HG03521 (cell line): ENCODE measurements at regions not wholly inside any gene's neighbourhood (a gene's known extent, or its start where the extent isn't known, plus 50 kb on each side); places are given as distances from the start of the nearest gene placed in this dataset.

ENCODE experiments used
- ATAC-seq: cut with Tn5 transposase; IDR thresholded peaks from one replicate; pipeline ENCODE4 v1.9.1; 2021; ENCODE audit warnings: mild to moderate bottlenecking, moderate library complexity; ENCODE audit not compliant: unreplicated experiment

DNA sequence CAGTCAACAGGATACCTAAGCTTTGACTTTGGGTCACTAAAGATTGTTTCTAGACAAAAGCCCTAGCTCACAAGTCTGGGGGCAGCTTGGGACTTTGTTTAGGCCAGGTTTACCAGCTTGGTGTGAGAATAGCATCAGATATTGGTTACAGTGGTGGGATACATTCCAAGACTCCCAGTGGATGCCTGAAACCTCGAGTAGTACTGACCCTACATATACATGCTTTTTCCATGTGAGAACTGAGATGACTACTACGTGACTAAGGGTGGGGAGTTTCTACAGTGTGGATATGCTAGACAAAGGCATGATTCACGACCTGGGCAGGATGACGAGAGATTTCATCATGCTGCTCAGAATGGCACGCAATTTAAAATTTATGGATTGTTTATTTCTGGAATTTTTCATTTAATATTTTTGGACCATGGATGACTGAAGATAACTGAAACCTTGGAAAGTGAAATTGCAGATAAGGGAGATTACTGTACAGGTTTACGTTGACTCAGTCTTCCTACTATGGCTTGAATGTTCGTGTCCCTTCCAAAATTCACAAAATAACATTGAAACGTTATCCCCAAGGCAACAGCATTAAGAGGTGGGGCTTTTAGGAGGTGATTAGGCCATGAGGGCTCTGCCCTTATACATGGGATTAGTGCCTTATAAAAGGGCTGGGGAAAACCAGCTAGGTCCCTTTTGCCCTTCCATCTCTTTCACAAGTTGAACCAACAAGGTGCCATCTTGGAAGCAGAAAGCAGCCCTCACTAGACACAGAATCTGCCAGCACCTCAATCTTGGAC lies 50.2 kb upstream of the CTAGE1 start:
- no peak for ATAC-seq

- no peak for ATAC-seq
Measured at GRCh38 chr18:22468554-22468891, 50.8 kb upstream of the CTAGE1 start.

DNA sequence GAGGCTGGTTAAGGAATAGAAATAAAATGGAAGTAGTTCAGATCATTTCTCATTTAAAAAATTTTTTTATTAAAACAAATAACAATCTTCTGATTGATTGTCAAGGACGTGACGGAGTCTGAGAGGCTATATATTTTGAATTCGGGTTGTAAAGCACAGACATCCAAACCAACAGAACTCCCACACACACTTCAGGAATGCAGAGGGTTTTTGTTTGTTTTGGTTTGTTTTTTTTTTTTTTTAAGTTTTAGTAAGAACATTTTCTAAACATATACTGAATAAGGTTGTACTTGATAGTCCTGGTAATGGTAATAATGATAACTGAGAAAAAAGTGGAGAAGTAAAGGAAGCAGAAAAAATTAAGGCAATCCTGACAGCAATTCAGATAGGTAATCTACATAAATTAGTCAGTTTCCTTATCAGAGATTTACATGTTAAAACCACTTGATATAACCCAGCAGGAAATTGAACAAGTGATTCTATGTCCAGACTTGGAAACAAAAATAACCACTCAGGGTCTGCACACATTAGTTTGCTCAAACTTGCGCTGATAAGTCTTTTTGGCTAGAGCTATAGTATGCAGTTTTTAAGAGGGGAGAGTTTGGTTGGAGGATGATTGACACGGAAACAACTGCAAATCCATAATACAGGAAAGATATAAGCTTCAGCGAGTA lies 51.5 kb upstream of the CTAGE1 start:
- no peak for ATAC-seq

DNA sequence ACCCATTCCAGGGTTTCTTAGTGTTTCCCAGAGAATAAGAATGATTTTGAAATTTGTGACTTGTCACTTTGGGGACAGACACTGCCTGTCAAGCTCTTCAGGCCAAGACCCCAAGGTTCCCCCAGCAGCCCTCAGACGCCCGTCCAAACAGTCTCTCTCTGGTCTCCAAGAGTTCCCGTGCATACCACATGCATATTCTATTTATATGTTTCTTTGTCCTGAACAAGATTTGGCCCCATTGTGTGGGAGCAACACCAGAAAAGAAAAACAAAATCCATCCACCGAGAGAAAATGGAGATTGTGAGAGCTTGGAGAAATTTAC lies 52.2 kb upstream of the CTAGE1 start:
- no peak for ATAC-seq

GRCh38 chr18:22470248-22471235 lies 52.8 kb upstream of the CTAGE1 start:
- ATAC-seq = no peak

GRCh38 chr18:22471546-22472131 lies 53.9 kb upstream of the CTAGE1 start:
- ATAC-seq = no peak

- ATAC-seq = no peak
Measured at GRCh38 chr18:22473366-22473765, 55.7 kb upstream of the CTAGE1 start.

GRCh38 chr18:22475426-22476100 lies 57.8 kb upstream of the CTAGE1 start:
- no peak for ATAC-seq

DNA sequence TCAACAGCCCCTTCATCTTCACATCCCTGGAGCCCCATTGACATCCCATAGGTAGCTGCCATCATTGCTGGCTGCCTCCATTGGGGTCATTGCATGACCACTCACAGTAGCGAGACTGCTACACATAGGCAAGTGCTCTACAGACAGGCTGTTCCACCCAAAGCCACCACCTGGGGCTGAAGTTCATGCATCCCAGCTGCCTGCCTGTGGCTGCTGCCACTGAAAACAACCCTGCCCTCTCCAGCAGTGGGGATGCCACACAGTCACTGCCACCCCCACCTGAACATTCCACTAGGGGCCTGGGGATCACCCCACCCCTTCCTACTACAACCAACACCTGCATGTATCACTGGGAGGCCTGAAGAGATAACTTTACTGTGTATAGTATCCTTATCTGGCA lies 59.5 kb upstream of the CTAGE1 start:
- no peak for ATAC-seq

DNA sequence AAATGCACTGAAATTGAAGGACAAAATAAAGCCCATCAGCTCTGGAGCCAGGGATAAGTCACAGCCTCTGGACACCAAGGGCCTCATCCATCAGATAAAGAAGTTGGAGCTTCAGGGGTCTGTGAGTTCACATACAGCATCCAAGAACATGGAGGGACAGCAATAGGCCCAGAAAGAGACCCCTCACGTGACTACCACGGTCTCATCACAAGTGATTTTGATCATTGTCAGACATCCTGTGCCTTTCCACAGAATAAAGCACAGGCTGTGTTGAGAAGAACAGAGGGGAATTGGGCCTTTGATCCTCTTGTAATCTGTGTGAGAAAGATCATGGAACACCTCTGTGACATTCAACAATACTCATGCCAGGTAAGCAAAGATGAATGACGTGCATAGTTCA lies 65.2 kb upstream of the CTAGE1 start:
- no peak for ATAC-seq

- no peak for ATAC-seq
Measured at GRCh38 chr18:22483407-22483806, 65.7 kb upstream of the CTAGE1 start.

DNA sequence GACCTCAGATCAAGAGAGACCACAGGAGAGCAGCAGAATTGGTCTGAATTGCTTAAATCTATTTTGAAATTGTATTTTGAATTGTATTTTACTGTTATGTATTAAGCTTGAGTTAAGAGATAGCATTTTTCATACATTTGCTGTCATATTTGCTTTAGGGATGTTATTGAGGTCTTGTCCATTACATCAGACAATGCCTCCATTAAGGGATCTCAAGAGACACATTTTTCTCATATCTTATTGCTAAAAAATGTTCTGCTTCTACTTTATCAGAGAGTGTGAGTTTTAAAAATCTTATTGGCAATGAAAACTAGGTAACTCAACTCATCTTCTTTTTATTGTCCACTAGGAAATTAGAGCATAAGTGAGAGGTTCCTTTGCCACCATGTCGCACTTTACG lies 66.8 kb upstream of the CTAGE1 start:
- no peak for ATAC-seq

- no peak for ATAC-seq
Measured at GRCh38 chr18:22485808-22486244, 68.1 kb upstream of the CTAGE1 start.

GRCh38 chr18:22486667-22487066 lies 69.0 kb upstream of the CTAGE1 start:
- ATAC-seq = no peak

DNA sequence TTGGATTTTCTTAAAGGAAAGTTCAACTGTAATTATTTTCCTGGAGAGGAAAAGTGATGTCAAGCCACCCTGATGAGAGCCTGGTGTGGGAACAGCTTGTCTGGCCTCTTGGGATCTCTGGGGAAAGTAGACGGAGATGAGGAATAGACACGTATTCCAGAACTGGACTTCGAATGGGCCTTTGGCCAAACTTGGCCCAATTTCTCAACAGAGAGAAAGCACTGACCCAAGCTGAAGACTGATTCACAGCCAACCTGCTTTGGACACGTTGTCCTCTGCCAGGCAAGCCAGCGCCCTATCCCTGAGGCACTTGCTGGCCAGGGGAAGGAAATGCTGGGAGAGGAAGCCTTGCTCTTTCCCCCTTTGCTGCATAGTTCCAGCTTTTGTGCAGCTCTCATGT lies 70.8 kb upstream of the CTAGE1 start:
- no peak for ATAC-seq

DNA sequence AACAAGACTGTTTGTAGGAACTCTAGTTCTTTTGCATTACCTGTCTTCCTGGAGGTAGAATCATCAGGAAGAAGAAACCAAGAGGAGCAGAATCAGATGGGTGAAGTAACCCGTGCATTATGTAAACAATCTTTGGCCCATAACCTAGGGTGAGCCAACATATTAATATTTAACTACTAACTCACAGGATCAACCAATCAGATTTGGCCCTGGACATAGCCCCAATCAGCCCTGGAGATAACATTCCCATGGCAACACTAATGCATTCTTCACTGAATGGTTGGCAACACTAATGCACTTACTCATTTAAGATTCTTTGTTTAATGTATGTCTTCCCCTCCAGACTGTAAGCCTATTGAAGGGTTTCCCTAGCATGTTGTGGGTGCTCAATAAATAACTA lies 72.0 kb upstream of the CTAGE1 start:
- ATAC-seq = no peak

- no peak for ATAC-seq
Measured at GRCh38 chr18:22490429-22490846, 72.7 kb upstream of the CTAGE1 start.

GRCh38 chr18:22493255-22493654 lies 75.5 kb upstream of the CTAGE1 start:
- ATAC-seq = no peak

GRCh38 chr18:22493940-22494339 lies 76.2 kb upstream of the CTAGE1 start:
- no peak for ATAC-seq

DNA sequence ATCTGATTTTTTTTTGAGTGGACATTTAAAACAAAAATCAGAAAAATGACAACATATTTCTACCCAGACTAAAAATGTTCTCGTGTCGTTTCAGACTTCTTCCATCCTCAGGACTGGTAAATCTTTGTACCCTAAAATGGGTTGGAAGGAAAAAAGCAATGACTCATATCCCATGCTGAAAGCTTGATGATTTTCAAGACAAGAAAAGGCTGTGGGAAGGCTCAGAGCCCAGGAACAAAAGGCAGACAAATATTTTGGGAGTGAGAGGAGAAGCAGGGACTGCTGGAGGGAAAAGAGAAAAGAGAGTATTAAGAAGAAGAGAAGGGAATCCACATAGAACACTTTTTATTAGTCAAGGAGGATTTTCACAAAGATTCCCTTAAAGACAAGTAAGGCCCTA lies 77.1 kb upstream of the CTAGE1 start:
- ATAC-seq = no peak

DNA sequence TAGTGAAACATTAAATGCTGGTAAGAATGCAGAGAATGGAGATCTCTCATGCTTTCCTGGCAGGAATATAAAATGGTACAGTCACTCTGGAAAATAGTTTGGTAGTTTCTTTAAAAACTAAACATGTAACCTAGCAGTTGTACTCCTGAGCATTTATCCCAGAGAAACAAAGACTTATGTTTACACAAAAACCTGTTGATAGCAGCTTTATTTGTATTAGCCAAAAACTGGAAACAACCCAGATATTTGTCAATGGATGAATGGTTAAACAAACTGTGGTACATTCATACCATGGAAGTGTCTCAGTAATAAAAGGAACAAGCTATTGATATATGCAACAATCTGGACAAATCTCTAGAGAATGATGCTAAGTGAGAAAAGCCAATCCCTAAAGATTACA lies 81.7 kb upstream of the CTAGE1 start:
- no peak for ATAC-seq
